ENCODE measurements at regions not wholly inside any gene's neighbourhood (a gene's known extent, or its start where the extent isn't known, plus 50 kb on each side); places are given as distances from the start of the nearest gene placed in this dataset.
"Not testable (repeated sequence)": the region's sequence is repeated elsewhere in the genome, so short reads cannot be mapped to it uniquely, and the experiment has no call there.

GRCh38 chr7:39758234-39758970 is 135.0 kb downstream of the RALA start:
- DNase-seq (ENCODE audit: low spot score): no peak

- no peak for DNase-seq (ENCODE audit: low spot score)
Observed at GRCh38 chr7:39761449-39761848, 138.1 kb downstream of the RALA start.

- DNase-seq (ENCODE audit: low spot score): not testable (repeated sequence)
Observed at GRCh38 chr7:39762466-39762865, 139.1 kb downstream of the RALA start.

- DNase-seq (ENCODE audit: low spot score): not testable (repeated sequence)
Observed at GRCh38 chr7:39762881-39763280, 139.5 kb downstream of the RALA start.

GRCh38 chr7:39765833-39766232 is 142.5 kb downstream of the RALA start:
- not testable (repeated sequence) for DNase-seq (ENCODE audit: low spot score)

- not testable (repeated sequence) for DNase-seq (ENCODE audit: low spot score)
Observed at GRCh38 chr7:39768439-39768838, 145.1 kb downstream of the RALA start.

GRCh38 chr7:39774341-39774851 is 151.0 kb downstream of the RALA start:
- DNase-seq (ENCODE audit: low spot score): not testable (repeated sequence)

GRCh38 chr7:39781557-39781956 is 158.2 kb downstream of the RALA start:
- DNase-seq (ENCODE audit: low spot score): not testable (repeated sequence)

- DNase-seq (ENCODE audit: low spot score): not testable (repeated sequence)
Observed at GRCh38 chr7:39786440-39786839, 163.1 kb downstream of the RALA start.

- DNase-seq (ENCODE audit: low spot score): not testable (repeated sequence)
Observed at GRCh38 chr7:39791035-39791434, 159.0 kb upstream of the CDK13 start.

- DNase-seq (ENCODE audit: low spot score): not testable (repeated sequence)
Observed at GRCh38 chr7:39791911-39792310, 158.1 kb upstream of the CDK13 start.

- DNase-seq (ENCODE audit: low spot score): not testable (repeated sequence)
Observed at GRCh38 chr7:39793026-39793425, 157.0 kb upstream of the CDK13 start.

- not testable (repeated sequence) for DNase-seq (ENCODE audit: low spot score)
Observed at GRCh38 chr7:39793851-39794250, 156.2 kb upstream of the CDK13 start.

- DNase-seq (ENCODE audit: low spot score): not testable (repeated sequence)
Observed at GRCh38 chr7:39796947-39797346, 153.1 kb upstream of the CDK13 start.

GRCh38 chr7:39798077-39798476 is 152.0 kb upstream of the CDK13 start:
- not testable (repeated sequence) for DNase-seq (ENCODE audit: low spot score)

GRCh38 chr7:39808796-39809481 is 141.1 kb upstream of the CDK13 start:
- no peak for DNase-seq (ENCODE audit: low spot score)

- no peak for DNase-seq (ENCODE audit: low spot score)
Observed at GRCh38 chr7:39810204-39810642, 139.8 kb upstream of the CDK13 start.

GRCh38 chr7:39810710-39811109 is 139.3 kb upstream of the CDK13 start:
- no peak for DNase-seq (ENCODE audit: low spot score)

- DNase-seq (ENCODE audit: low spot score): no peak
Observed at GRCh38 chr7:39811161-39811614, 138.9 kb upstream of the CDK13 start.

- no peak for DNase-seq (ENCODE audit: low spot score)
Observed at GRCh38 chr7:39816462-39817060, 133.5 kb upstream of the CDK13 start.

GRCh38 chr7:39819514-39819913 is 130.5 kb upstream of the CDK13 start:
- no peak for DNase-seq (ENCODE audit: low spot score)

GRCh38 chr7:39824456-39825200 is 125.4 kb upstream of the CDK13 start:
- no peak for DNase-seq (ENCODE audit: low spot score)
